B cell (primary cell): ENCODE measurements at regions not wholly inside any gene's neighbourhood (a gene's known extent, or its start where the extent isn't known, plus 50 kb on each side); places are given as distances from the start of the nearest gene placed in this dataset.

ENCODE experiments used
- ATAC-seq: fragments of 200-7000 bp; cut with Tn5 transposase; one replicate; pipeline ENCODE4 v1.10.0; 2021; ENCODE audit warnings: low read depth, mild to moderate bottlenecking, moderate number of reproducible peaks, moderate library complexity
- CTCF ChIA-PET: fragments of 350-600 bp; sonication (Branson Sonifier 250); formaldehyde crosslinking; loops from one replicate; lab custom pipeline; 2021; ENCODE audit warnings: antibody characterized with exemption, inconsistent platforms; lab: Charles Lee
- POLR2A ChIA-PET: fragments of 350-600 bp; sonication (Branson Sonifier 250); formaldehyde crosslinking; loops from one replicate; lab custom pipeline; 2021; ENCODE audit warnings: antibody characterized with exemption; lab: Charles Lee
- DNase-seq: peaks from one replicate; pipeline ENCODE4 v3.0.0; 2013
- H2AFZ ChIP-seq: 2 replicates; pipeline ENCODE4 v1.6.1; 2012; ENCODE audit warnings: mild to moderate bottlenecking, low read depth, low read length; ENCODE audit not compliant: insufficient read depth, poor library complexity, severe bottlenecking
- H3K27ac ChIP-seq, 2 donors: 1 replicate in 1 of 2; 2 replicates in 1 of 2; pipeline ENCODE4 v1.5.1; 2012 to 2013; ENCODE audit warnings: low read length in 2 of 2, mild to moderate bottlenecking in 2 of 2, moderate library complexity in 1 of 2
- H3K27me3 ChIP-seq, 4 experiments: fragments of 200-600 bp in 1 of 4; sonication (generic) in 1 of 4; replicated peaks in 1 of 4; 1 replicate in 2 of 4; 2 replicates in 2 of 4; pipeline versions ENCODE4 v1.6.1 to v1.7.0; 2013 to 2016; ENCODE audit warnings: low read length in 3 of 4, mild to moderate bottlenecking in 2 of 4, mixed read lengths in 1 of 4, moderate library complexity in 1 of 4; ENCODE audit not compliant: insufficient read depth in 4 of 4, control insufficient read depth in 3 of 4; ENCODE audit errors: control extremely low read depth in 1 of 4
- H3K36me3 ChIP-seq, 2 experiments: replicated peaks in 1 of 2; 1 replicate in 1 of 2; 2 replicates in 1 of 2; pipeline versions ENCODE4 v1.6.1 to v1.7.1; 2013; ENCODE audit warnings: low read length in 1 of 2; ENCODE audit not compliant: insufficient read depth in 2 of 2, control insufficient read depth in 1 of 2; ENCODE audit errors: control extremely low read depth in 1 of 2, extremely low read depth in 1 of 2
- H3K4me1 ChIP-seq, 2 donors: fragments of 200-600 bp in 1 of 2; sonication (generic) in 1 of 2; 1 replicate in 1 of 2; 2 replicates in 1 of 2; pipeline versions ENCODE4 v1.5.1 to v1.6.1; 2013 to 2017; ENCODE audit warnings: low read length in 2 of 2; ENCODE audit not compliant: control insufficient read depth in 2 of 2, insufficient read depth in 2 of 2
- H3K4me2 ChIP-seq: replicated peaks from 2 replicates; pipeline ENCODE3; 2012; ENCODE audit warnings: mild to moderate bottlenecking, low read depth, low read length; ENCODE audit not compliant: poor library complexity, severe bottlenecking
- H3K4me3 ChIP-seq, 5 experiments: fragments of 200-600 bp in 1 of 5; sonication (generic) in 1 of 5; 1 replicate in 3 of 5; 2 replicates in 2 of 5; pipeline versions ENCODE4 v1.5.1 to v1.7.0; 2011 to 2016; ENCODE audit warnings: low read length in 4 of 5, mild to moderate bottlenecking in 4 of 5, low read depth in 2 of 5, control low read depth in 1 of 5, moderate library complexity in 1 of 5; ENCODE audit not compliant: insufficient read depth in 1 of 5; ENCODE audit errors: control extremely low read depth in 1 of 5, extremely low read depth in 1 of 5
- H3K79me2 ChIP-seq: fragments of 200-600 bp; sonication (generic); one replicate; pipeline ENCODE4 v1.6.0; 2016; ENCODE audit warnings: low read length; ENCODE audit not compliant: control insufficient read depth, insufficient read depth
- H3K9ac ChIP-seq: fragments of 200-600 bp; sonication (generic); 2 replicates; pipeline ENCODE4 v1.6.1; 2017; ENCODE audit warnings: mild to moderate bottlenecking, low read length, moderate library complexity
- H3K9me3 ChIP-seq, 3 donors: one replicate each; pipeline versions ENCODE4 v1.6.1 to v1.7.1; 2013; ENCODE audit warnings: low read length in 2 of 3; ENCODE audit not compliant: control insufficient read depth in 2 of 3, insufficient read depth in 1 of 3; ENCODE audit errors: control extremely low read depth in 1 of 3
- H4K20me1 ChIP-seq: 2 replicates; pipeline ENCODE4 v1.6.0; 2012; ENCODE audit warnings: mild to moderate bottlenecking, low read length; ENCODE audit not compliant: insufficient read depth, control insufficient read depth, poor library complexity, severe bottlenecking
- H3K27ac Mint-ChIP-seq: one replicate; pipeline ENCODE4 v1.8.0; 2021; ENCODE audit warnings: mixed read lengths
- H3K27me3 Mint-ChIP-seq: one replicate; pipeline ENCODE4 v1.8.0; 2021; ENCODE audit warnings: mixed read lengths
- H3K4me1 Mint-ChIP-seq: one replicate; pipeline ENCODE4 v1.8.0; 2021; ENCODE audit warnings: mixed read lengths
- H3K4me3 Mint-ChIP-seq: one replicate; pipeline ENCODE4 v1.8.0; 2021; ENCODE audit warnings: mixed read lengths
- H3K9me3 Mint-ChIP-seq: one replicate; pipeline ENCODE4 v1.8.0; 2022; ENCODE audit warnings: mixed read lengths; ENCODE audit not compliant: insufficient read depth
- CTCF ChIP-seq: fragments of 200-600 bp; IDR thresholded peaks from one replicate; pipeline ENCODE4 v1.8.0; 2022; ENCODE audit warnings: antibody characterized with exemption, mild to moderate bottlenecking
- EZH2 ChIP-seq: IDR thresholded peaks from 2 replicates; pipeline ENCODE4 v1.6.1; 2012; ENCODE audit warnings: borderline replicate concordance, low read depth, mild to moderate bottlenecking, moderate library complexity, low read length; ENCODE audit not compliant: insufficient read depth, poor library complexity, severe bottlenecking
- WGBS: methylation state at CpG from one replicate; pipeline ENCODE4 v1.1.5; 2013; ENCODE audit warnings: missing lambda C conversion rate; ENCODE audit not compliant: insufficient coverage; 5-methylcytosine and 5-hydroxymethylcytosine counted together
- intact Hi-C: fragments of 100-400 bp; cut with micrococcal nuclease; formaldehyde crosslinking; loops from one replicate; pipeline ENCODE4 v1.10.0; 2022

GRCh38 chr2:222000326-222000725 is 298.5 kb downstream of the PAX3 start:
- ChIA-PET POLR2A (no interaction called here), CTCF (no interaction called here)
- no peak overlapping the region for H3K9ac ChIP-seq
- no peaks in the 10 kb centered on the region for H3K36me3 ChIP-seq
- intact Hi-C loops = no loop called here
- Mint-ChIP-seq H3K27ac (no peak overlapping the region), H3K4me1 (no peaks in the 10 kb centered on the region), H3K27me3 (peaks cover 10% of the 10 kb centered on the region), H3K4me3 (no peak overlapping the region), H3K9me3 (no peaks in the 10 kb centered on the region)
- WGBS = no CpG with 5 or more reads among the region's 3 CpGs
- no peak overlapping the region for H3K4me3 ChIP-seq
- H3K4me1 ChIP-seq = no peaks in the 10 kb centered on the region
- no peak overlapping the region for H3K27ac ChIP-seq
- no peak for TF ChIP-seq EZH2
- no peak for TF ChIP-seq CTCF
- ATAC-seq (no peak), DNase-seq (no peak)
- no peak overlapping the region for H2AFZ ChIP-seq
- H3K79me2 ChIP-seq = no peaks in the 10 kb centered on the region
- no peaks in the 10 kb centered on the region for H4K20me1 ChIP-seq
- peaks cover 0 to 3% (median 0%) of the 10 kb centered on the region in 3 donors for H3K9me3 ChIP-seq
- no peak overlapping the region for H3K4me2 ChIP-seq
- no peaks in the 10 kb centered on the region for H3K27me3 ChIP-seq

GRCh38 chr2:221999717-222000116 is 299.1 kb downstream of the PAX3 start:
- H3K9ac ChIP-seq = no peak overlapping the region
- H3K27ac Mint-ChIP-seq = no peak overlapping the region
- H3K9me3 ChIP-seq = peaks cover 0 to 3% (median 0%) of the 10 kb centered on the region in 3 donors
- no peak overlapping the region for H3K4me2 ChIP-seq
- no peak overlapping the region for H3K4me3 ChIP-seq
- no peaks in the 10 kb centered on the region for H3K36me3 ChIP-seq
- DNase-seq (no peak), ATAC-seq (no peak)
- no peak overlapping the region for H3K27ac ChIP-seq
- ChIA-PET CTCF (no interaction called here), POLR2A (no interaction called here)
- no peaks in the 10 kb centered on the region for H3K27me3 ChIP-seq
- H3K27me3 Mint-ChIP-seq = peaks cover 10% of the 10 kb centered on the region
- H3K79me2 ChIP-seq = no peaks in the 10 kb centered on the region
- H3K4me1 Mint-ChIP-seq = no peaks in the 10 kb centered on the region
- H3K4me3 Mint-ChIP-seq = no peak overlapping the region
- TF ChIP-seq CTCF = no peak
- 85% methylated on average over 5 of the region's 6 CpGs for WGBS
- no peak overlapping the region for H2AFZ ChIP-seq
- no peaks in the 10 kb centered on the region for H4K20me1 ChIP-seq
- intact Hi-C loops = no loop called here
- no peaks in the 10 kb centered on the region for H3K9me3 Mint-ChIP-seq
- no peaks in the 10 kb centered on the region for H3K4me1 ChIP-seq
